ENCODE measurements at regions not wholly inside any gene's neighbourhood (a gene's known extent, or its start where the extent isn't known, plus 50 kb on each side); places are given as distances from the start of the nearest gene placed in this dataset.
"Not testable (repeated sequence)": the region's sequence is repeated elsewhere in the genome, so short reads cannot be mapped to it uniquely, and the experiment has no call there.

- DNase-seq (ENCODE audit: extremely low read depth, low read depth) = no peak
Measured at GRCh38 chr6:167688123-167688522, 138.6 kb upstream of the AFDN start.

GRCh38 chr6:167689278-167689677 is 137.4 kb upstream of the AFDN start:
- DNase-seq (ENCODE audit: extremely low read depth, low read depth) = no peak

GRCh38 chr6:167689751-167690150 is 137.0 kb upstream of the AFDN start:
- DNase-seq (ENCODE audit: extremely low read depth, low read depth) = no peak

- not testable (repeated sequence) for DNase-seq (ENCODE audit: extremely low read depth, low read depth)
Measured at GRCh38 chr6:167690167-167690922, 136.4 kb upstream of the AFDN start.

- no peak for DNase-seq (ENCODE audit: extremely low read depth, low read depth)
Measured at GRCh38 chr6:167690931-167691330, 135.8 kb upstream of the AFDN start.

- no peak for DNase-seq (ENCODE audit: extremely low read depth, low read depth)
Measured at GRCh38 chr6:167691533-167692312, 135.0 kb upstream of the AFDN start.

GRCh38 chr6:167693478-167693877 is 133.2 kb upstream of the AFDN start:
- not testable (repeated sequence) for DNase-seq (ENCODE audit: extremely low read depth, low read depth)

GRCh38 chr6:167695831-167696230 is 130.9 kb upstream of the AFDN start:
- DNase-seq (ENCODE audit: extremely low read depth, low read depth) = no peak

- DNase-seq (ENCODE audit: extremely low read depth, low read depth) = no peak
Measured at GRCh38 chr6:167696296-167696695, 130.4 kb upstream of the AFDN start.

- no peak for DNase-seq (ENCODE audit: extremely low read depth, low read depth)
Measured at GRCh38 chr6:167697316-167697715, 129.4 kb upstream of the AFDN start.

- no peak for DNase-seq (ENCODE audit: extremely low read depth, low read depth)
Measured at GRCh38 chr6:167698540-167698939, 128.2 kb upstream of the AFDN start.

GRCh38 chr6:167699141-167699931 is 127.4 kb upstream of the AFDN start:
- no peak for DNase-seq (ENCODE audit: extremely low read depth, low read depth)

GRCh38 chr6:167700199-167700598 is 126.5 kb upstream of the AFDN start:
- no peak for DNase-seq (ENCODE audit: extremely low read depth, low read depth)

- no peak for DNase-seq (ENCODE audit: extremely low read depth, low read depth)
Measured at GRCh38 chr6:167701010-167701409, 125.7 kb upstream of the AFDN start.

GRCh38 chr6:167702241-167702827 is 124.4 kb upstream of the AFDN start:
- no peak for DNase-seq (ENCODE audit: extremely low read depth, low read depth)

- DNase-seq (ENCODE audit: extremely low read depth, low read depth) = no peak
Measured at GRCh38 chr6:167703347-167703746, 123.4 kb upstream of the AFDN start.

GRCh38 chr6:167703781-167704180 is 122.9 kb upstream of the AFDN start:
- DNase-seq (ENCODE audit: extremely low read depth, low read depth) = no peak

GRCh38 chr6:167704396-167704901 is 122.3 kb upstream of the AFDN start:
- DNase-seq (ENCODE audit: extremely low read depth, low read depth) = no peak

- DNase-seq (ENCODE audit: extremely low read depth, low read depth) = no peak
Measured at GRCh38 chr6:167705211-167705750, 121.4 kb upstream of the AFDN start.

- DNase-seq (ENCODE audit: extremely low read depth, low read depth) = no peak
Measured at GRCh38 chr6:167706313-167707109, 120.2 kb upstream of the AFDN start.

Measured in NCI-H460 (cell line).